ENCODE measurements at regions not wholly inside any gene's neighbourhood (a gene's known extent, or its start where the extent isn't known, plus 50 kb on each side); places are given as distances from the start of the nearest gene placed in this dataset.

GRCh38 chr12:4086481-4086880 lies 187.1 kb upstream of the CCND2 start:
- no peak overlapping the region for H3K9ac ChIP-seq (ENCODE audit: insufficient read depth, low read depth, low read length)
- no peak overlapping the region for H3K4me2 ChIP-seq (ENCODE audit: low read depth, low read length)
- no peaks in the 10 kb centered on the region for H3K79me2 ChIP-seq (ENCODE audit: insufficient read depth, low read length)
- no peak overlapping the region for H2AFZ ChIP-seq (ENCODE audit: low read length)
- no peaks in the 10 kb centered on the region for H4K20me1 ChIP-seq (ENCODE audit: insufficient read depth, low read length)
- H3K4me3 ChIP-seq (replicated peaks in 1 of 3; ENCODE audit: insufficient read depth in 1 of 3, low read depth in 2 of 3, low read length in 3 of 3) = no peak overlapping the region
- no peak for TF ChIP-seq ARHGAP35 (CRISPR knock-in tag; IDR thresholded peaks at IDR 0.05; ENCODE audit: borderline replicate concordance)
- no peak for TF ChIP-seq SRSF1 (optimal IDR thresholded peaks at IDR 0.05; ENCODE audit: low read depth, low read length)
- no peak for TF ChIP-seq DMTF1 (CRISPR knock-in tag; IDR thresholded peaks at IDR 0.05)
- no peak for TF ChIP-seq ZBTB34 (CRISPR knock-in tag; IDR thresholded peaks at IDR 0.05)
- TF ChIP-seq PBX3 (CRISPR knock-in tag; IDR thresholded peaks at IDR 0.05; ENCODE audit: borderline replicate concordance) = no peak
- no peak for TF ChIP-seq HDAC6 (IDR thresholded peaks at IDR 0.05; ENCODE audit: low read depth, low read length)
- TF ChIP-seq HINFP (CRISPR knock-in tag; IDR thresholded peaks at IDR 0.05; ENCODE audit: low read depth) = no peak
- TF ChIP-seq ZNF792 (CRISPR knock-in tag; IDR thresholded peaks at IDR 0.05) = no peak
- no peak for DNase-seq (ENCODE audit: low spot score)
- intact Hi-C loops (cut with micrococcal nuclease; ENCODE audit: unreplicated experiment) = no loop called here
- FAIRE-seq = no peak
- H3K36me3 ChIP-seq (replicated peaks in 1 of 2; ENCODE audit: control insufficient read depth in 1 of 2, insufficient read depth in 2 of 2, low read length in 2 of 2) = no peaks in the 10 kb centered on the region
- ChIA-PET CTCF (ENCODE audit: low intra/inter-chr PET ratio, low total read pairs) (no interaction called here), POLR2A (no interaction called here)
- H3K9me3 ChIP-seq (ENCODE audit: low read length) = no peaks in the 10 kb centered on the region
- ATAC-seq = no peak
- 0% methylated on average over 1 of the region's 1 CpG for WGBS (ENCODE audit: low lambda C conversion rate)
- in situ Hi-C loops (cut with HindIII; ENCODE audit: extremely low pct_ligation_motif_present, low pct_unique_long_range_greater_than_20kb) = no loop called here
- no TSS peak for BruUV-seq (replicated peaks)
- H3K27ac ChIP-seq (ENCODE audit: extremely low read length, insufficient read depth, low read length) = no peak overlapping the region
- no peaks in the 10 kb centered on the region for H3K4me1 ChIP-seq (ENCODE audit: insufficient read depth, low read length)
- H3K27me3 ChIP-seq (ENCODE audit: control insufficient read depth in 1 of 2, insufficient read depth in 2 of 2, low read length in 2 of 2) = no peaks in the 10 kb centered on the region; a peak in 2 of 5 replicates
